Fibroblast of lung (primary cell): ENCODE measurements at regions not wholly inside any gene's neighbourhood (a gene's known extent, or its start where the extent isn't known, plus 50 kb on each side); places are given as distances from the start of the nearest gene placed in this dataset.

ENCODE experiments used
- CTCF ChIP-seq, 2 donors: IDR thresholded peaks in 1 of 2; conservative IDR thresholded peaks in 1 of 2; 1 replicate in 1 of 2; 2 replicates in 1 of 2; pipeline ENCODE4 v1.5.1; 2011 to 2012; ENCODE audit warnings: low read length in 2 of 2, control low read depth in 1 of 2, inconsistent platforms in 1 of 2, low read depth in 1 of 2, mild to moderate bottlenecking in 1 of 2
- EZH2 ChIP-seq: IDR thresholded peaks from 2 replicates; pipeline ENCODE4 v1.5.1; 2012; ENCODE audit warnings: low read length, control low read depth, mild to moderate bottlenecking; ENCODE audit errors: missing control alignments

- TF ChIP-seq CTCF (conservative IDR thresholded peaks at IDR 0.05 in 1 of 2, IDR thresholded peaks at IDR 0.05 in 1 of 2; ENCODE audit: low read depth in 1 of 2, low read length in 2 of 2) (no peak), EZH2 (no peak)
These were observed 300.3 kb upstream of the CCDC54 start for GRCh38 chr3:107076946-107077345.
